NB4 (cell line): ENCODE measurements at regions not wholly inside any gene's neighbourhood (a gene's known extent, or its start where the extent isn't known, plus 50 kb on each side); places are given as distances from the start of the nearest gene placed in this dataset.
"Not testable (repeated sequence)": the region's sequence is repeated elsewhere in the genome, so short reads cannot be mapped to it uniquely, and the experiment has no call there.

Experiments used
- DNase-seq: peaks from one replicate; pipeline ENCODE4 v3.0.0; 2010; ENCODE audit warnings: low read depth
- H3K4me3 ChIP-seq: one replicate; pipeline ENCODE4 v1.5.1; 2011; ENCODE audit warnings: mild to moderate bottlenecking, low read depth, low read length, moderate library complexity
- MYC ChIP-seq: IDR thresholded peaks from 2 replicates; pipeline ENCODE4 v1.6.1; 2011; ENCODE audit warnings: low read depth, low read length
- POLR2A ChIP-seq: IDR thresholded peaks from 2 replicates; pipeline ENCODE4 v1.6.1; 2011; ENCODE audit warnings: mild to moderate bottlenecking; ENCODE audit not compliant: insufficient read length; ENCODE audit errors: extremely low read depth
- TF ChIP-seq, protein P1 (sequence below): IDR thresholded peaks from 2 replicates; pipeline ENCODE4 v1.6.1; 2011; ENCODE audit warnings: low read depth, low read length
- TF ChIP-seq, protein P2 (sequence below): IDR thresholded peaks from one replicate; pipeline ENCODE4 v1.5.1; 2012; ENCODE audit warnings: low read depth, low read length

DNA sequence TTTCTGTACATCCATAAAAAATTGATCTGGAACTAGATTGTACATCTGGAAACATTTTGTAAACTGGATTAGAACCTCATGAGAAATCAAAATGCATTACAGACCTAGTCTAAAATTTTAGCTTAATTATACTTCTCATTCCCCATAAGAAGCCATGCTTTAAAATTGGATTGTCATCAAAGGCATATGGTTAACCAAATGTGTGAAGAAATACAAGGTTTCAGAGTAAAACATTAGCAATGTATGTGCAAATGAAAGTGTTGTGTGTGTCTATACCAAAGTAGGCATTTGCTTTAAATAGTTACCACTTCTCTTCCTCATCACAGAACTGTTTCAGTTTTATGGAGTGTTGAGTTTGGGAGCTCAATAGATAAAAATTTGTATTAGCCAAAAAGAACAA, 968.7 kb downstream of the EPHA3 start:
- TF ChIP-seq, protein P1, sequence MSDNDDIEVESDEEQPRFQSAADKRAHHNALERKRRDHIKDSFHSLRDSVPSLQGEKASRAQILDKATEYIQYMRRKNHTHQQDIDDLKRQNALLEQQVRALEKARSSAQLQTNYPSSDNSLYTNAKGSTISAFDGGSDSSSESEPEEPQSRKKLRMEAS: no peak
- TF ChIP-seq, protein P2, sequence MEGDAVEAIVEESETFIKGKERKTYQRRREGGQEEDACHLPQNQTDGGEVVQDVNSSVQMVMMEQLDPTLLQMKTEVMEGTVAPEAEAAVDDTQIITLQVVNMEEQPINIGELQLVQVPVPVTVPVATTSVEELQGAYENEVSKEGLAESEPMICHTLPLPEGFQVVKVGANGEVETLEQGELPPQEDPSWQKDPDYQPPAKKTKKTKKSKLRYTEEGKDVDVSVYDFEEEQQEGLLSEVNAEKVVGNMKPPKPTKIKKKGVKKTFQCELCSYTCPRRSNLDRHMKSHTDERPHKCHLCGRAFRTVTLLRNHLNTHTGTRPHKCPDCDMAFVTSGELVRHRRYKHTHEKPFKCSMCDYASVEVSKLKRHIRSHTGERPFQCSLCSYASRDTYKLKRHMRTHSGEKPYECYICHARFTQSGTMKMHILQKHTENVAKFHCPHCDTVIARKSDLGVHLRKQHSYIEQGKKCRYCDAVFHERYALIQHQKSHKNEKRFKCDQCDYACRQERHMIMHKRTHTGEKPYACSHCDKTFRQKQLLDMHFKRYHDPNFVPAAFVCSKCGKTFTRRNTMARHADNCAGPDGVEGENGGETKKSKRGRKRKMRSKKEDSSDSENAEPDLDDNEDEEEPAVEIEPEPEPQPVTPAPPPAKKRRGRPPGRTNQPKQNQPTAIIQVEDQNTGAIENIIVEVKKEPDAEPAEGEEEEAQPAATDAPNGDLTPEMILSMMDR: no peak
- no peak for TF ChIP-seq POLR2A
- no peak for TF ChIP-seq MYC
- H3K4me3 ChIP-seq: no peak overlapping the region
- DNase-seq: no peak

DNA sequence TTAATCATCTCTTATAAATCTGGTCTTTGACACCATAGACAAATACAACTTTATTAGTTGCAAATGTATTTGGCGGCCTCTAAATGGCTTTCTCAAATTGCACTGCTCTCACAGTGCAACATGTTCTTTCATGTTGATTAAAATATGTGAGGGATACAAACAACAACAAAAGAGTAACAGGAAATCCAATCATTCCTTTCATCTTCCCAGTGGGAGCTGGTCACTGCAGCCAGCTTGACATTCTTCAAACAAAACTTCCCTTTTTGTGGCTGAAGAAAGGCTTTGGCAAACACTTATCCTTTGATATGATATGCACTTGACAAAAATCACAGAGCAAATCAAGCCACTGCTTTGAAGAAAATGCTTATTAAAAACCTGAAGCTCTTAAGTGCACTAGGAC, 973.6 kb downstream of the EPHA3 start:
- TF ChIP-seq MYC (no peak), POLR2A (no peak)
- TF ChIP-seq, protein P1: no peak
- TF ChIP-seq, protein P2: no peak
- DNase-seq: no peak
- no peak overlapping the region for H3K4me3 ChIP-seq

DNA sequence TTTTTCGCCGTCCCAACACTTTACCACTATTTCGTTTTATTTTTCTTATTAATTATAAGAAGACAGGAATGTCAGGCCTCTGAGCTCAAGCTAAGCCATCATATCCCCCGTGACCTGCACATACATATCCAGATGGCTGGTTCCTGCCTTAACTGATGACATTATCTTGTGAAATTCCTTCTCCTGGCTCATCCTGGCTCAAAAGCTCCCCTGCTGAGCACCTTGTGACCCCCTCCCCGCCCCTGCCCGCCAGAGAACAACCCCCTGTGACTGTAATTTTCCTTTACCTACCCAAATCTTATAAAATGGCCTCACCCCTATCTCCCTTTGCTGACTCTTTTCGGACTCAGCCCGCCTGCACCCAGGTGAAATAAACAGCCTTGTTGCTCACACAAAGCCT, 978.9 kb downstream of the EPHA3 start:
- not testable (repeated sequence) for H3K4me3 ChIP-seq, DNase-seq

DNA sequence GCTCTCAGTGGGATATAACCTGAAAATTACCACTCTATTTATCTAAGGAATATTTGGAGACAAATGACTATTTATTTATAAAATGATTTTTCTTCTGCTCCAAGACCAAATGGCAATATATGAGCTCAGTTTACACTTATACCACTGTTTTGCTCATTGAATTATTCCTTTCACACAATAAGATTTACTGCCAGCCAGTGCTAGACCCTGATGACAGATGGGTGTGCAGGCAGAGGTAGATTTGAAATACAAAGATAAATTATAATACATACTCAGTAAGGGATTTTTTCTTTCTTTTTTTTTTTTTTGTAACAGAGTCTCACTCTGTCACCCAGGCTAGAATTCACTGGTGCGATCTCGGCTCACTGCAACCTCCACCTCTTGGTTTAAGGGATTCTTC, 980.3 kb downstream of the EPHA3 start:
- TF ChIP-seq, protein P1: no peak
- TF ChIP-seq, protein P2: no peak
- TF ChIP-seq POLR2A (no peak), MYC (no peak)
- H3K4me3 ChIP-seq: no peak overlapping the region

DNA sequence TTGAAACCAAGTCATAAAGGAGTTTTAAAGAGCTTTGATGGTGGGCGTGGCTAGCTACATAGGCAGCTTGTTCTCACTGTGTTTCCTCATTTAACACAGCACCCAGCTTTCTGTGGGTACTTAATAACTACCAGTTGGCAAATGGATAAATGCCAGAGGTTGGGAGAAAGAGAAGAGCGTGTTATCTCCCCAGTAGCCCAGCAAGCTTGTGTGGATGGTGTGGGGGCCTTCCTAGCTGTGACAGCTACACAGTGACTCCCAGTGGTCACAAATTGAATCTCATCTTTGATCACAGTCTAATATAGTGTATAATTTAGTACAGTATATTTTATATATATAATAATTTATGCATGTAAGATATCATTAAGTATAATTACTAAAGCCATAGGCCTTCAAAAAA, 984.1 kb downstream of the EPHA3 start:
- H3K4me3 ChIP-seq: no peak overlapping the region
- DNase-seq: peak; percentile 41
- TF ChIP-seq, protein P2: peak; percentile 38
- no peak for TF ChIP-seq POLR2A

More for the DNA sequence above, 980.3 kb downstream of the EPHA3 start:
- no peak for DNase-seq

DNA sequence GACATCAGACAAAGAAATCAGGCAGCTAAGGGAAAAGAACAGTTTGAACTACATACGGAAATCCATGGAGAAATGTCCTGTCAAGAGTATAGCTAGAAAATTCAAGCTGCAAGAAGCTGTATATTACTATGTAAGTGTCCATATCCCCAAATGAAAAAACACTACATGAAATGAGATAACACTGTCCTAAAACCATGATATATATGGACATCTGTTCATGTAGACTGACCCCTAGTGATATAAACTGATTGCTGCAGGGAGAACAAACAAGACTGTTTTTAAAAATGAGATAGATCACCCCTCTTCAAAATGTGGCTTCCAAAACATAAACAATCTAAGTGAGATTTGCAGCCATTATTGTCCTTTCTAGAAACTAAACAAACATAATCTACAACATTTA, 985.6 kb downstream of the EPHA3 start:
- no peak overlapping the region for H3K4me3 ChIP-seq
- DNase-seq: peak; percentile 22

More for the DNA sequence above, 985.6 kb downstream of the EPHA3 start:
- TF ChIP-seq, protein P2: peak; percentile 28
- TF ChIP-seq MYC (no peak), POLR2A (no peak)
- TF ChIP-seq, protein P1: no peak
